ENCODE measurements at regions not wholly inside any gene's neighbourhood (a gene's known extent, or its start where the extent isn't known, plus 50 kb on each side); places are given as distances from the start of the nearest gene placed in this dataset.

- Histone ChIP-seq H3K9me2 (ENCODE audit: insufficient read depth) (no peaks in the 10 kb centered on the region), H3K4me1 (ENCODE audit: control insufficient read depth in 1 of 2, insufficient read depth in 2 of 2, low read length in 2 of 2) (no peaks in the 10 kb centered on the region), H2AFZ (ENCODE audit: low read depth, low read length, poor library complexity, severe bottlenecking) (no peak overlapping the region), H4K20me1 (ENCODE audit: insufficient read depth) (no peaks in the 10 kb centered on the region), H3K27ac (ENCODE audit: low read depth, low read length) (no peak overlapping the region), H3K4me3 (replicated peaks in 1 of 2; ENCODE audit: low read depth in 1 of 2, low read length in 2 of 2) (no peak overlapping the region), H3K36me3 (ENCODE audit: control insufficient read depth in 1 of 2, insufficient read depth in 2 of 2, low read length in 2 of 2) (no peaks in the 10 kb centered on the region), H3K27me3 (ENCODE audit: insufficient read depth, low read length) (no peaks in the 10 kb centered on the region), H3K79me2 (ENCODE audit: insufficient read depth, low read length) (no peaks in the 10 kb centered on the region), H3K9me3 (ENCODE audit: control insufficient read depth in 1 of 2, insufficient read depth in 1 of 2, low read depth in 1 of 2, low read length in 2 of 2) (no peaks in the 10 kb centered on the region), H3K9ac (ENCODE audit: low read length) (no peak overlapping the region), H3K4me2 (ENCODE audit: low read length) (no peak overlapping the region)
- RAD21 ChIA-PET (ENCODE audit: low non-redundant PET in 1 of 2, low total read pairs in 2 of 2, uncharacterized antibody in 2 of 2, unreplicated experiment in 2 of 2): no interaction called here
- POLR2A ChIA-PET: no interaction called here
- DNase-seq (ENCODE audit: low read depth, low spot score) (no peak), ATAC-seq (no peak)
- no TSS peak for BruUV-seq (replicated peaks)
- intact Hi-C loops (cut with micrococcal nuclease): loop anchor here (5.0 kb wide), 1 partner anchor 355 kb away; no protein-coding TSS in a partner anchor
- CTCF ChIA-PET: no interaction called here
- no peak for TF ChIP-seq CTCF (IDR thresholded peaks at IDR 0.05 in 2 of 3, conservative IDR thresholded peaks at IDR 0.05 in 1 of 3; ENCODE audit: borderline replicate concordance in 1 of 3, insufficient read depth in 1 of 3, low read depth in 2 of 3, low read length in 2 of 3)
- no peak for TF ChIP-seq FOSL1 (IDR thresholded peaks at IDR 0.05; ENCODE audit: low read depth)
- TF ChIP-seq CEBPB (IDR thresholded peaks at IDR 0.05; ENCODE audit: low read depth): no peak
- TF ChIP-seq ZFX (IDR thresholded peaks at IDR 0.05): no peak
- TF ChIP-seq EZH2phosphoT487 (IDR thresholded peaks at IDR 0.05; ENCODE audit: borderline replicate concordance): no peak
- TF ChIP-seq POLR2AphosphoS5 (IDR thresholded peaks at IDR 0.05; ENCODE audit: low read depth, low read length): no peak
- TF ChIP-seq SP1 (IDR thresholded peaks at IDR 0.05; ENCODE audit: low read depth): no peak
- no peak for TF ChIP-seq ZBTB33 (IDR thresholded peaks at IDR 0.05; ENCODE audit: extremely low read depth, insufficient replicate concordance, low read length)
- TF ChIP-seq SIN3A (IDR thresholded peaks at IDR 0.05; ENCODE audit: low read depth): no peak
- TF ChIP-seq ELF1 (IDR thresholded peaks at IDR 0.05; ENCODE audit: borderline replicate concordance, low read depth): no peak
- TF ChIP-seq YY1 (IDR thresholded peaks at IDR 0.05; ENCODE audit: extremely low read depth, insufficient replicate concordance, low read depth, low read length): no peak
- no peak for TF ChIP-seq MAX (IDR thresholded peaks at IDR 0.05)
- TF ChIP-seq EGR1 (IDR thresholded peaks at IDR 0.05; ENCODE audit: low read depth): no peak
- no peak for TF ChIP-seq CBX3 (IDR thresholded peaks at IDR 0.05; ENCODE audit: low read depth)
- no peak for TF ChIP-seq SRF (IDR thresholded peaks at IDR 0.05; ENCODE audit: low read depth)
- TF ChIP-seq POLR2A (IDR thresholded peaks at IDR 0.05; ENCODE audit: borderline replicate concordance, extremely low read depth, insufficient read depth, insufficient read length): no peak
Observed at GRCh38 chr9:78122631-78123030, 91.0 kb upstream of the GNAQ start.

Data from HCT116 (cell line).